Tibial nerve (tissue), 4 donors: ENCODE measurements at regions not wholly inside any gene's neighbourhood (a gene's known extent, or its start where the extent isn't known, plus 50 kb on each side); places are given as distances from the start of the nearest gene placed in this dataset.

Experiments
- DNase-seq, 2 donors: peaks; one replicate each; pipeline ENCODE4 v3.0.0-alpha.2; 2019; ENCODE audit warnings: low spot score in 2 of 2
- H3K27ac ChIP-seq, 4 donors: fragments of 200-600 bp; sonication (generic) in 3 of 4; one replicate each; pipeline ENCODE4 v1.5.1; 2017 to 2019; ENCODE audit warnings: mild to moderate bottlenecking in 1 of 4
- H3K27me3 ChIP-seq, 2 donors: fragments of 200-600 bp; sonication (generic) in 1 of 2; one replicate each; pipeline versions ENCODE4 v1.5.1 to v1.6.0; 2017 to 2019
- H3K36me3 ChIP-seq, 3 donors: fragments of 200-600 bp; sonication (generic); one replicate each; pipeline ENCODE4 v1.5.1; 2018 to 2019
- H3K4me1 ChIP-seq, 4 donors: fragments of 200-600 bp; sonication (generic) in 3 of 4; one replicate each; pipeline ENCODE4 v1.5.1; 2017 to 2019
- H3K4me3 ChIP-seq, 4 donors: fragments of 200-600 bp; sonication (generic) in 3 of 4; one replicate each; pipeline ENCODE4 v1.5.1; 2017 to 2019; ENCODE audit warnings: mild to moderate bottlenecking in 1 of 4, moderate library complexity in 1 of 4
- H3K9me3 ChIP-seq, 4 donors: fragments of 200-600 bp; sonication (generic) in 3 of 4; one replicate each; pipeline ENCODE4 v1.5.1; 2017 to 2019
- EP300 ChIP-seq, 2 donors: sonication (generic); formaldehyde crosslinking; IDR thresholded peaks; one replicate each; pipeline ENCODE4 v1.6.1; 2017; ENCODE audit warnings: antibody characterized with exemption in 2 of 2, mild to moderate bottlenecking in 1 of 2
- POLR2A ChIP-seq, 2 donors: fragments of 450-650 bp; IDR thresholded peaks; one replicate each; pipeline ENCODE4 v1.6.1; 2017; ENCODE audit warnings: antibody characterized with exemption in 2 of 2, mild to moderate bottlenecking in 2 of 2, moderate library complexity in 2 of 2
- WGBS, 2 donors: methylation state at CpG; one replicate each; pipeline ENCODE4 v1.1.5; 2018; 5-methylcytosine and 5-hydroxymethylcytosine counted together
- TF ChIP-seq, protein P1 (sequence below), 5 experiments: fragments of 200-600 bp in 3 of 5; fragments of 450-650 bp in 2 of 5; sonication (generic) in 3 of 5; IDR thresholded peaks; one replicate each; pipeline ENCODE4 v1.5.1; 2016 to 2019; ENCODE audit warnings: antibody characterized with exemption in 5 of 5, mild to moderate bottlenecking in 3 of 5, moderate library complexity in 2 of 5

DNA sequence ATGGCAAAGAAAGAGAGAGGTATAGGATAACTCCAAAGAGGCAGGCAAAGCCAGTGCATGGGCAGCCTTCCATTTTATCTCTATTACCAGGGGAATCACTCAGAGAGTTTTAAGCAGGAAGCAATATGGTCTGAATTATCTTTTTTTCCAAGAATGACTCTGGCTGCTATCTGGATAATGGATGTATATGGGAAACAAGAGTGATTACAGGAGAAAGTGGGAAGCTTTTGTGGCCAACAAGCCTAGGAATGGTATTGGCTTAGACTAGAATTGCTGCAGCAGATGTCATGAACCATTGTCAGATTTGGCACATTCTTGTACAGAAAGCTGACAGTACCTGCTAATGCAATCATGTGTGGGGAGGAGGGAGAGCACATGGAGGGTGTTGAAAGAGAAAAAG lies 73.0 kb upstream of the BTBD3 start:
- no peak for DNase-seq
- H3K27me3 ChIP-seq, result no peaks in the 10 kb centered on the region
- no peaks in the 10 kb centered on the region for H3K36me3 ChIP-seq
- H3K4me1 ChIP-seq, result no peaks in the 10 kb centered on the region
- no peak overlapping the region for H3K27ac ChIP-seq
- no peaks in the 10 kb centered on the region for H3K9me3 ChIP-seq
- TF ChIP-seq EP300 (IDR thresholded peaks at IDR 0.05) (no peak), POLR2A (IDR thresholded peaks at IDR 0.05) (no peak)
- TF ChIP-seq, protein P1, sequence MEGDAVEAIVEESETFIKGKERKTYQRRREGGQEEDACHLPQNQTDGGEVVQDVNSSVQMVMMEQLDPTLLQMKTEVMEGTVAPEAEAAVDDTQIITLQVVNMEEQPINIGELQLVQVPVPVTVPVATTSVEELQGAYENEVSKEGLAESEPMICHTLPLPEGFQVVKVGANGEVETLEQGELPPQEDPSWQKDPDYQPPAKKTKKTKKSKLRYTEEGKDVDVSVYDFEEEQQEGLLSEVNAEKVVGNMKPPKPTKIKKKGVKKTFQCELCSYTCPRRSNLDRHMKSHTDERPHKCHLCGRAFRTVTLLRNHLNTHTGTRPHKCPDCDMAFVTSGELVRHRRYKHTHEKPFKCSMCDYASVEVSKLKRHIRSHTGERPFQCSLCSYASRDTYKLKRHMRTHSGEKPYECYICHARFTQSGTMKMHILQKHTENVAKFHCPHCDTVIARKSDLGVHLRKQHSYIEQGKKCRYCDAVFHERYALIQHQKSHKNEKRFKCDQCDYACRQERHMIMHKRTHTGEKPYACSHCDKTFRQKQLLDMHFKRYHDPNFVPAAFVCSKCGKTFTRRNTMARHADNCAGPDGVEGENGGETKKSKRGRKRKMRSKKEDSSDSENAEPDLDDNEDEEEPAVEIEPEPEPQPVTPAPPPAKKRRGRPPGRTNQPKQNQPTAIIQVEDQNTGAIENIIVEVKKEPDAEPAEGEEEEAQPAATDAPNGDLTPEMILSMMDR (IDR thresholded peaks at IDR 0.05), result no peak
- H3K4me3 ChIP-seq, result no peak overlapping the region

DNA sequence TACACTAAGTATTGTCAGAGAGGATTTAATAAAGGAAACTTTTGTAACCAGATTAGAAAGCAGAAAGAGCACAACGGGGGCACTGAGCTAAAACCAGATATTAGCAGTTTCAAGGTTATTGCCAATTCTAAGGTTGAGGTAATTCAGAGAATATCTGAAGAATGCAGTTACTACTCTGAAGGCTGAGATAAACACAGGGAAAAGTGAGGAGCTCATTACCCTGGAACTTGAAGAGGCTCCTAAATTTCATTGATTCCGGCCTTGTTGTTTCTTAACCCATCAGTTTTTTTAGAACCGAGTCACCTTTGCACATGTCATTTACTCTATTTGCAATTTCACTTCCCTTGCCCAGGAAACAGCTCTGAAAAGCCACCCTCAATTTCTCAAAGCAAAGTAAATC lies 72.4 kb upstream of the BTBD3 start:
- Histone ChIP-seq H3K4me3 (no peak overlapping the region), H3K4me1 (no peaks in the 10 kb centered on the region), H3K27ac (no peak overlapping the region), H3K36me3 (no peaks in the 10 kb centered on the region), H3K9me3 (no peaks in the 10 kb centered on the region), H3K27me3 (no peaks in the 10 kb centered on the region)
- 70 to 75% methylated on average over 3 of the region's 3 CpGs for WGBS, 2 donors
- no peak for DNase-seq
- TF ChIP-seq, protein P1 (IDR thresholded peaks at IDR 0.05), result no peak
- TF ChIP-seq EP300 (IDR thresholded peaks at IDR 0.05) (no peak), POLR2A (IDR thresholded peaks at IDR 0.05) (no peak)

DNA sequence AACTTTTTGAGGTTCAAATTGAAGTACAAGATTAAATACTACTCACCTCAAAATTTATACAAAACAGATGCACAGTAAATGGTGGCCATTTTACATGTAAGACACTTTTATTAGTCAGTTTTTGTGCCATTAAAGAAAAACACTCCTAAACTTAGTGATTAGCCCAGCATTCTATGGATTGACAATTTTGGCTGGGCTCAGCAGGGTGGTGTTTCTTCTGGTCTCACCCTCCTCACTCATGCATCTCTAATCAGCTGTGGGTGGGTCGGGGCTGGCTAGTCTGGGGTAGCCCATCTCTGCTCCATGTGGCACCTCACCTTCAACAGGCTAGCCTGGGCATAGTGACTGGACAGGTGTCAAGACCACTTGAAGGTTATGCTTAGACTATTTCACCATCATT lies 71.6 kb upstream of the BTBD3 start:
- H3K27me3 ChIP-seq, result no peaks in the 10 kb centered on the region
- no peak overlapping the region for H3K27ac ChIP-seq
- 96 to 100% methylated on average over 1 of the region's 1 CpG for WGBS, 2 donors
- H3K9me3 ChIP-seq, result no peaks in the 10 kb centered on the region
- H3K4me3 ChIP-seq, result no peak overlapping the region
- TF ChIP-seq, protein P1 (IDR thresholded peaks at IDR 0.05), result no peak
- TF ChIP-seq POLR2A (IDR thresholded peaks at IDR 0.05) (no peak), EP300 (IDR thresholded peaks at IDR 0.05) (no peak)
- DNase-seq, result no peak
- no peaks in the 10 kb centered on the region for H3K36me3 ChIP-seq
- no peaks in the 10 kb centered on the region for H3K4me1 ChIP-seq

DNA sequence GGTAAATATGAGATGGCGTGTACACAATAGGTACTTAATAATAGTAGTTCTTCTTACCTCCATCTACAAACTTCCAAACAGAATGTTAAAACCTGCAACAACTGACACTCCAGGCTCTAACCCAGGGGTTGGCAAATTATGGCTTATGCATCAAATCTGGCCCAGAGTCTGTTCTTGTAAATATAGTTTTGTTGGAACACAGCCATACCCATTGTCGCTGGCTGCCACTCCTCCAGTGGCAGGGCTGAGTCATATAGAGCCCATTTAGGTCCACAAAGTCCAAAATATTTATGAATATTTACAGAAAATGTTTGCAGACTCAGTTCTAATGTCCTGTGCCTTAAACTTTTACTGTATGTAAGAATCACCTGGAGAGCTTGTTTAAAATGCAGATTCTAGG lies 69.9 kb upstream of the BTBD3 start:
- Histone ChIP-seq H3K4me1 (no peaks in the 10 kb centered on the region), H3K36me3 (no peaks in the 10 kb centered on the region), H3K9me3 (no peaks in the 10 kb centered on the region), H3K27ac (no peak overlapping the region), H3K27me3 (no peaks in the 10 kb centered on the region), H3K4me3 (no peak overlapping the region)
- 71% methylated on average over 2 of the region's 2 CpGs for WGBS, 2 donors
- DNase-seq, result no peak
- TF ChIP-seq POLR2A (IDR thresholded peaks at IDR 0.05) (no peak), EP300 (IDR thresholded peaks at IDR 0.05) (no peak)
- TF ChIP-seq, protein P1 (IDR thresholded peaks at IDR 0.05), result no peak

DNA sequence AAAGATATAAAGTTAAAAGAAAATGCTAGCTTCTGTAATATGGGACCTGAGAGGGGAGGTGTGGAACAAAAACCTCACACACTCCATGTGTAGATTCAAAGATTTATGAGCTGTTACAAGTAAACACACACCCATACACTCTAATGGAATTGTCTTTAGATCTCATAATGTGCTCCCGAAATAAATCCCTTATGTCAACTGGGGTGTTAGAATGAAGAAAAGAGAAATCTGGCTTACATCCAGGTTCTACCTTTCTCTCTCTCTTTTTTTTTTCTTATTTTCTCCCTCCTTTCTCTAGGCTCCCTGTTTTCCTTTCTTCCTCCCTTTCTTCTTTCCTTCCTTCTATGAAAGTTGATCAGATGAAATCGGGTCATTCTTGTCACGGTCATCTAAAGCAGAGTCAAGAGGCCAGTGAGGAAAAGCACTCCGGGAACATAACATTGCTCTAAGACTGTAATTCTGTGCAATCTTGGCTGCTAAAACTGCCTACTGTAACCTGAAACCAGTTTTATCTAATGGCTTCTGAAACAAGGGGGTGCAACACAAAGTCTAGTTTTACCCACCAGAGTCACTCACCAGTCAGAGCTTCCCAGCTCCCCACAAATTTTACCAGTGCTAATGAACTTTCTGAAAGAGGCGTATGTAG lies 68.3 kb upstream of the BTBD3 start:
- H3K9me3 ChIP-seq, result no peaks in the 10 kb centered on the region
- no peak for TF ChIP-seq POLR2A (IDR thresholded peaks at IDR 0.05)
- TF ChIP-seq EP300 (IDR thresholded peaks at IDR 0.05), result no peak
- TF ChIP-seq, protein P1 (IDR thresholded peaks at IDR 0.05), result no peak
- no peaks in the 10 kb centered on the region for H3K36me3 ChIP-seq
- H3K4me3 ChIP-seq, result no peak overlapping the region
- no peaks in the 10 kb centered on the region for H3K27me3 ChIP-seq
- H3K27ac ChIP-seq, result no peak overlapping the region
- H3K4me1 ChIP-seq, result no peaks in the 10 kb centered on the region
- 57 to 62% methylated on average over 5 of the region's 5 CpGs for WGBS, 2 donors
- no peak for DNase-seq
